ENCODE measurements at regions not wholly inside any gene's neighbourhood (a gene's known extent, or its start where the extent isn't known, plus 50 kb on each side); places are given as distances from the start of the nearest gene placed in this dataset.

GRCh38 chr20:7371518-7372163 is 568.6 kb downstream of the HAO1 start:
- TF ChIP-seq CTCF (IDR thresholded peaks at IDR 0.05) (no peak), POLR2A (IDR thresholded peaks at IDR 0.05) (no peak)
